HCT116 (cell line): ENCODE measurements at regions not wholly inside any gene's neighbourhood (a gene's known extent, or its start where the extent isn't known, plus 50 kb on each side); places are given as distances from the start of the nearest gene placed in this dataset.

Source experiments
- ATAC-seq: fragments of 200-7000 bp; cut with Tn5 transposase; 2 replicates; pipeline ENCODE4 v1.9.1; 2020; ENCODE audit warnings: mild to moderate bottlenecking, moderate library complexity
- BruUV-seq: library from RNA; stranded (reverse); fragments of 400-500 nt; replicated peaks from 2 replicates; lab custom pipeline; 2021; lab: Mats Ljungman, UMichigan
- CTCF ChIA-PET: fragments of 300-600 bp; sonication (Branson Sonifier 250); formaldehyde crosslinking; loops from one replicate; lab custom pipeline; 2021; ENCODE audit warnings: antibody characterized with exemption; lab: Charles Lee
- POLR2A ChIA-PET: fragments of 300-600, 350-600 bp; sonication (Branson Sonifier 250); formaldehyde crosslinking; loops from one replicate; lab custom pipeline; 2021; ENCODE audit warnings: antibody characterized with exemption; lab: Charles Lee
- RAD21 ChIA-PET, 2 experiments: fragments of 300-600 bp; sonication (Branson Sonifier 250); formaldehyde crosslinking; loops; one replicate each; lab custom pipeline; 2023; ENCODE audit warnings: low total read pairs in 2 of 2; ENCODE audit not compliant: uncharacterized antibody in 2 of 2, unreplicated experiment in 2 of 2, low non-redundant PET in 1 of 2; lab: Charles Lee
- DNase-seq: peaks from one replicate; pipeline ENCODE4 v3.0.0-alpha.2; 2010; ENCODE audit warnings: low read depth, low spot score
- H2AFZ ChIP-seq: fragments of 200-600 bp; shearing (Covaris generic), sonication (generic); 2 replicates; pipeline ENCODE4 v1.6.1; 2017; ENCODE audit warnings: low read depth, mixed run types, mixed read lengths, antibody characterized with exemption, low read length; ENCODE audit not compliant: poor library complexity, severe bottlenecking
- H3K27ac ChIP-seq: 2 replicates; pipeline ENCODE4 v1.5.1; 2012; ENCODE audit warnings: low read depth, low read length
- H3K27me3 ChIP-seq: fragments of 200-600 bp; sonication (generic); 2 replicates; pipeline ENCODE4 v1.6.1; 2016; ENCODE audit warnings: mixed run types, low read length, mixed read lengths; ENCODE audit not compliant: insufficient read depth
- H3K36me3 ChIP-seq, 2 experiments: fragments of 200-500 bp in 1 of 2; fragments of 200-600 bp in 1 of 2; sonication (Bioruptor generic) in 1 of 2; sonication (generic) in 1 of 2; 2 replicates each; pipeline versions ENCODE4 v1.5.1 to v1.6.1; 2014 to 2016; ENCODE audit warnings: low read length in 2 of 2, inconsistent platforms in 1 of 2, mixed read lengths in 1 of 2, mixed run types in 1 of 2; ENCODE audit not compliant: insufficient read depth in 2 of 2, control insufficient read depth in 1 of 2
- H3K4me1 ChIP-seq, 2 experiments: fragments of 200-600 bp in 1 of 2; sonication (generic) in 1 of 2; 2 replicates each; pipeline versions ENCODE4 v1.5.1 to v1.6.1; 2012 to 2017; ENCODE audit warnings: low read length in 2 of 2, inconsistent platforms in 1 of 2, mild to moderate bottlenecking in 1 of 2, mixed read lengths in 1 of 2, mixed run types in 1 of 2, moderate library complexity in 1 of 2; ENCODE audit not compliant: insufficient read depth in 2 of 2, control insufficient read depth in 1 of 2
- H3K4me2 ChIP-seq: fragments of 200-600 bp; sonication (generic); 2 replicates; pipeline ENCODE4 v1.6.1; 2017; ENCODE audit warnings: mixed run types, low read length, mixed read lengths
- H3K4me3 ChIP-seq, 2 experiments: fragments of 200-600 bp in 1 of 2; sonication (generic) in 1 of 2; replicated peaks in 1 of 2; 2 replicates each; pipeline ENCODE4 v1.5.1; 2011 to 2016; ENCODE audit warnings: low read length in 2 of 2, control low read depth in 1 of 2, low read depth in 1 of 2, mild to moderate bottlenecking in 1 of 2, mixed read lengths in 1 of 2, mixed run types in 1 of 2
- H3K79me2 ChIP-seq: fragments of 200-600 bp; sonication (generic); 2 replicates; pipeline ENCODE4 v1.6.1; 2017; ENCODE audit warnings: mild to moderate bottlenecking, mixed run types, low read length, moderate library complexity, mixed read lengths; ENCODE audit not compliant: insufficient read depth
- H3K9ac ChIP-seq: fragments of 200-600 bp; sonication (generic); 2 replicates; pipeline ENCODE4 v1.6.1; 2016; ENCODE audit warnings: low read length, mixed read lengths
- H3K9me2 ChIP-seq: fragments of 200-600 bp; sonication (generic), shearing (Covaris generic); 2 replicates; pipeline ENCODE4 v1.6.1; 2017; ENCODE audit warnings: mixed run types, mild to moderate bottlenecking, moderate library complexity; ENCODE audit not compliant: insufficient read depth
- H3K9me3 ChIP-seq, 2 experiments: fragments of 200-500 bp in 1 of 2; fragments of 200-600 bp in 1 of 2; sonication (Bioruptor generic) in 1 of 2; sonication (generic) in 1 of 2; 2 replicates each; pipeline ENCODE4 v1.6.1; 2014 to 2017; ENCODE audit warnings: low read length in 2 of 2, mixed read lengths in 2 of 2, inconsistent platforms in 1 of 2, low read depth in 1 of 2, mild to moderate bottlenecking in 1 of 2, mixed run types in 1 of 2, moderate library complexity in 1 of 2; ENCODE audit not compliant: control insufficient read depth in 1 of 2, insufficient read depth in 1 of 2
- H4K20me1 ChIP-seq: fragments of 200-600 bp; sonication (generic), shearing (Covaris generic); 2 replicates; pipeline ENCODE4 v1.6.1; 2017; ENCODE audit warnings: mixed run types, mild to moderate bottlenecking, moderate library complexity; ENCODE audit not compliant: insufficient read depth
- ATF3 ChIP-seq: IDR thresholded peaks from 2 replicates; pipeline ENCODE4 v1.6.1; 2012
- CBX3 ChIP-seq: IDR thresholded peaks from 2 replicates; pipeline ENCODE4 v1.6.1; 2012; ENCODE audit warnings: low read depth
- ELF1 ChIP-seq: IDR thresholded peaks from 2 replicates; pipeline ENCODE4 v1.6.1; 2012; ENCODE audit warnings: low read depth, borderline replicate concordance
- EZH2 ChIP-seq: fragments of 200-600 bp; sonication (generic); IDR thresholded peaks from 2 replicates; pipeline ENCODE4 v1.6.1; 2017; ENCODE audit warnings: antibody characterized with exemption, mixed run types
- FOSL1 ChIP-seq: IDR thresholded peaks from 2 replicates; pipeline ENCODE4 v1.6.1; 2012; ENCODE audit warnings: low read depth
- JUND ChIP-seq: IDR thresholded peaks from 2 replicates; pipeline ENCODE4 v1.6.1; 2012
- POLR2A ChIP-seq: IDR thresholded peaks from 2 replicates; pipeline ENCODE4 v1.7.0; 2011; ENCODE audit warnings: borderline replicate concordance; ENCODE audit not compliant: insufficient read depth, insufficient read length; ENCODE audit errors: extremely low read depth
- POLR2AphosphoS5 ChIP-seq: IDR thresholded peaks from 2 replicates; pipeline ENCODE4 v1.6.1; 2011; ENCODE audit warnings: mild to moderate bottlenecking, low read depth, low read length, moderate library complexity
- SP1 ChIP-seq: IDR thresholded peaks from 2 replicates; pipeline ENCODE4 v1.6.1; 2012; ENCODE audit warnings: low read depth
- SRF ChIP-seq: IDR thresholded peaks from 2 replicates; pipeline ENCODE4 v1.6.1; 2012; ENCODE audit warnings: low read depth
- ZBTB33 ChIP-seq: IDR thresholded peaks from 2 replicates; pipeline ENCODE4 v1.6.1; 2011; ENCODE audit warnings: mild to moderate bottlenecking, low read length, moderate library complexity; ENCODE audit not compliant: insufficient replicate concordance; ENCODE audit errors: extremely low read depth
- ZNF274 ChIP-seq: fragments of 200-500 bp; sonication (Bioruptor generic); IDR thresholded peaks from 2 replicates; pipeline ENCODE4 v1.6.1; 2014; ENCODE audit warnings: mild to moderate bottlenecking, low read depth, low read length, inconsistent platforms
- intact Hi-C: fragments of 100-400 bp; cut with micrococcal nuclease; formaldehyde crosslinking; loops from 2 replicates; pipeline ENCODE4 v1.10.0; 2022

- no peaks in the 10 kb centered on the region for H3K27me3 ChIP-seq
- H3K4me3 ChIP-seq, result no peak overlapping the region
- no peaks in the 10 kb centered on the region for H3K9me2 ChIP-seq
- ChIA-PET CTCF (no interaction called here), POLR2A (no interaction called here), RAD21 (no interaction called here)
- H3K79me2 ChIP-seq, result no peaks in the 10 kb centered on the region
- no peak overlapping the region for H3K4me2 ChIP-seq
- ATAC-seq (no peak), DNase-seq (no peak)
- TF ChIP-seq ATF3, result no peak
- TF ChIP-seq ZBTB33, result no peak
- TF ChIP-seq EZH2, result no peak
- no peak for TF ChIP-seq ELF1
- no peak for TF ChIP-seq FOSL1
- no peak for TF ChIP-seq POLR2AphosphoS5
- TF ChIP-seq SRF, result no peak
- no peak for TF ChIP-seq SP1
- TF ChIP-seq JUND, result no peak
- no peak for TF ChIP-seq CBX3
- no peak for TF ChIP-seq ZNF274
- TF ChIP-seq POLR2A, result no peak
- no TSS peak for BruUV-seq
- no peaks in the 10 kb centered on the region for H4K20me1 ChIP-seq
- no peak overlapping the region for H2AFZ ChIP-seq
- no peak overlapping the region for H3K27ac ChIP-seq
- H3K9ac ChIP-seq, result no peak overlapping the region
- no peaks in the 10 kb centered on the region for H3K36me3 ChIP-seq
- intact Hi-C loops, result no loop called here
- no peaks in the 10 kb centered on the region for H3K4me1 ChIP-seq
- H3K9me3 ChIP-seq, result peaks cover 3 to 9% of the 10 kb centered on the region in 2 experiments; a peak in 2 of 4 replicates
Measured at GRCh38 chr4:60016971-60017370, 1183.2 kb upstream of the ADGRL3 start.
